Panc1 (cell line): ENCODE measurements at regions not wholly inside any gene's neighbourhood (a gene's known extent, or its start where the extent isn't known, plus 50 kb on each side); places are given as distances from the start of the nearest gene placed in this dataset.

ENCODE experiments used
- ATAC-seq: fragments of 200-7000 bp; cut with Tn5 transposase; 2 replicates; pipeline ENCODE4 v1.9.1; 2020; ENCODE audit warnings: mild to moderate bottlenecking, moderate library complexity
- BruUV-seq: library from RNA; stranded (reverse); fragments of 400-500 nt; replicated peaks from 2 replicates; lab custom pipeline; 2021; lab: Mats Ljungman, UMichigan
- CTCF ChIA-PET: fragments of 300-600 bp; sonication (Branson Sonifier 250); formaldehyde crosslinking; loops from one replicate; lab custom pipeline; 2022; ENCODE audit warnings: antibody characterized with exemption; lab: Charles Lee
- POLR2A ChIA-PET: fragments of 300-600 bp; sonication (Branson Sonifier 250); formaldehyde crosslinking; loops from one replicate; lab custom pipeline; 2022; ENCODE audit warnings: antibody characterized with exemption; lab: Charles Lee
- DNase-seq: peaks from one replicate; pipeline ENCODE4 v3.0.0-alpha.2; 2010; ENCODE audit warnings: low read depth, low spot score
- H3K27ac ChIP-seq: 2 replicates; pipeline ENCODE4 v1.5.1; 2011; ENCODE audit warnings: mild to moderate bottlenecking, low read length, inconsistent platforms
- H3K27me3 ChIP-seq: fragments of 200-500 bp; sonication (Bioruptor generic); 2 replicates; pipeline ENCODE4 v1.6.0; 2014; ENCODE audit warnings: low read length, inconsistent platforms; ENCODE audit not compliant: control insufficient read depth, insufficient read depth
- H3K36me3 ChIP-seq: fragments of 200-500 bp; sonication (Bioruptor generic); 2 replicates; pipeline ENCODE4 v1.5.1; 2014; ENCODE audit warnings: inconsistent platforms, mild to moderate bottlenecking, low read length, moderate library complexity; ENCODE audit not compliant: control insufficient read depth, insufficient read depth
- H3K4me1 ChIP-seq: 2 replicates; pipeline ENCODE4 v1.5.1; 2011; ENCODE audit warnings: inconsistent platforms, mild to moderate bottlenecking, low read length, moderate library complexity; ENCODE audit not compliant: control insufficient read depth, insufficient read depth
- H3K4me3 ChIP-seq, 2 experiments: 2 replicates each; pipeline ENCODE4 v1.5.1; 2011 to 2012; ENCODE audit warnings: low read depth in 2 of 2, low read length in 2 of 2, mild to moderate bottlenecking in 2 of 2, inconsistent platforms in 1 of 2, moderate library complexity in 1 of 2
- H3K9me3 ChIP-seq: fragments of 200-500 bp; sonication (Bioruptor generic); 2 replicates; pipeline ENCODE4 v1.5.1; 2014; ENCODE audit warnings: low read depth, mild to moderate bottlenecking, inconsistent platforms, low read length, moderate library complexity; ENCODE audit not compliant: control insufficient read depth, insufficient read depth
- CTCF ChIP-seq: fragments of 450-650 bp; IDR thresholded peaks from 2 replicates; pipeline ENCODE4 v1.5.1; 2017; ENCODE audit warnings: mild to moderate bottlenecking
- POLR2AphosphoS5 ChIP-seq: IDR thresholded peaks from 2 replicates; pipeline ENCODE4 v1.6.1; 2012; ENCODE audit warnings: mild to moderate bottlenecking, low read depth, low read length, moderate library complexity
- REST ChIP-seq, 2 experiments: IDR thresholded peaks; 2 replicates each; pipeline ENCODE4 v1.6.1; 2011 to 2012; ENCODE audit warnings: low read depth in 2 of 2, control low read depth in 1 of 2, low read length in 1 of 2, mild to moderate bottlenecking in 1 of 2, moderate library complexity in 1 of 2; ENCODE audit not compliant: insufficient read depth in 1 of 2
- SIN3A ChIP-seq: IDR thresholded peaks from 2 replicates; pipeline ENCODE4 v1.6.1; 2012; ENCODE audit warnings: low read depth, mild to moderate bottlenecking, low read length, moderate library complexity, borderline replicate concordance; ENCODE audit not compliant: insufficient read depth
- TCF7L2 ChIP-seq: IDR thresholded peaks from 2 replicates; pipeline ENCODE4 v1.6.1; 2011; ENCODE audit warnings: mild to moderate bottlenecking, low read depth, low read length, inconsistent platforms
- in situ Hi-C: cut with HindIII; loops from 2 replicates; pipeline ENCODE4 v1.10.0; 2016; ENCODE audit warnings: low sequenced_read_pairs, low pct_unique_long_range_greater_than_20kb
- intact Hi-C: fragments of 100-400 bp; cut with micrococcal nuclease; formaldehyde crosslinking; loops from one replicate; pipeline ENCODE4 v1.10.0; 2022; ENCODE audit not compliant: unreplicated experiment

GRCh38 chr12:126534942-126535341 lies 1469.7 kb downstream of the AACS start:
- CTCF ChIA-PET: no interaction called here
- no peak for ATAC-seq
- Histone ChIP-seq H3K27me3 (no peaks in the 10 kb centered on the region), H3K9me3 (no peaks in the 10 kb centered on the region), H3K4me1 (no peaks in the 10 kb centered on the region), H3K27ac (no peak overlapping the region), H3K36me3 (no peaks in the 10 kb centered on the region; the same call in 1 of the 2 replicates), H3K4me3 (no peak overlapping the region)
- POLR2A ChIA-PET: no interaction called here
- TF ChIP-seq CTCF (no peak; the same call in 1 of the 2 replicates), TCF7L2 (no peak), REST (IDR thresholded peaks at IDR 0.05; ENCODE audit: insufficient read depth in 1 of 2, low read depth in 2 of 2, low read length in 1 of 2) (no peak), POLR2AphosphoS5 (no peak), SIN3A (no peak)
- in situ Hi-C loops (no loop called here), intact Hi-C loops (no loop called here)
- BruUV-seq: no TSS peak
- no peak for DNase-seq

- no TSS peak for BruUV-seq
- DNase-seq (no peak), ATAC-seq (no peak)
- no peak for TF ChIP-seq SIN3A
- no peak for TF ChIP-seq POLR2AphosphoS5
- TF ChIP-seq CTCF: no peak
- TF ChIP-seq REST (IDR thresholded peaks at IDR 0.05; ENCODE audit: insufficient read depth in 1 of 2, low read depth in 2 of 2, low read length in 1 of 2): no peak
- no peak for TF ChIP-seq TCF7L2
- CTCF ChIA-PET: no interaction called here
- H3K4me1 ChIP-seq: no peaks in the 10 kb centered on the region
- H3K27ac ChIP-seq: no peak overlapping the region
- H3K9me3 ChIP-seq: no peaks in the 10 kb centered on the region
- intact Hi-C loops: no loop called here
- no peaks in the 10 kb centered on the region for H3K27me3 ChIP-seq
- H3K4me3 ChIP-seq: no peak overlapping the region
- in situ Hi-C loops: no loop called here
- H3K36me3 ChIP-seq: no peaks in the 10 kb centered on the region
- POLR2A ChIA-PET: no interaction called here
Observed at GRCh38 chr12:126535971-126536370, 1470.7 kb downstream of the AACS start.
